Esophagus squamous epithelium (tissue), 4 donors: ENCODE measurements at regions not wholly inside any gene's neighbourhood (a gene's known extent, or its start where the extent isn't known, plus 50 kb on each side); places are given as distances from the start of the nearest gene placed in this dataset.

ENCODE experiments used
- POLR2A ChIP-seq, 4 donors: fragments of 450-650 bp; IDR thresholded peaks; one replicate each; pipeline ENCODE4 v1.6.1; 2017; ENCODE audit warnings: antibody characterized with exemption in 4 of 4, mild to moderate bottlenecking in 4 of 4, moderate library complexity in 3 of 4
- TF ChIP-seq, protein P1 (sequence below), 6 experiments: fragments of 450-650 bp in 4 of 6; fragments of 200-600 bp in 2 of 6; sonication (generic) in 2 of 6; IDR thresholded peaks; one replicate each; pipeline ENCODE4 v1.5.1; 2016 to 2019; ENCODE audit warnings: antibody characterized with exemption in 6 of 6, mild to moderate bottlenecking in 4 of 6, moderate library complexity in 4 of 6

GRCh38 chr3:101049532-101049931, 56.3 kb upstream of the ABI3BP start:
- TF ChIP-seq, protein P1, sequence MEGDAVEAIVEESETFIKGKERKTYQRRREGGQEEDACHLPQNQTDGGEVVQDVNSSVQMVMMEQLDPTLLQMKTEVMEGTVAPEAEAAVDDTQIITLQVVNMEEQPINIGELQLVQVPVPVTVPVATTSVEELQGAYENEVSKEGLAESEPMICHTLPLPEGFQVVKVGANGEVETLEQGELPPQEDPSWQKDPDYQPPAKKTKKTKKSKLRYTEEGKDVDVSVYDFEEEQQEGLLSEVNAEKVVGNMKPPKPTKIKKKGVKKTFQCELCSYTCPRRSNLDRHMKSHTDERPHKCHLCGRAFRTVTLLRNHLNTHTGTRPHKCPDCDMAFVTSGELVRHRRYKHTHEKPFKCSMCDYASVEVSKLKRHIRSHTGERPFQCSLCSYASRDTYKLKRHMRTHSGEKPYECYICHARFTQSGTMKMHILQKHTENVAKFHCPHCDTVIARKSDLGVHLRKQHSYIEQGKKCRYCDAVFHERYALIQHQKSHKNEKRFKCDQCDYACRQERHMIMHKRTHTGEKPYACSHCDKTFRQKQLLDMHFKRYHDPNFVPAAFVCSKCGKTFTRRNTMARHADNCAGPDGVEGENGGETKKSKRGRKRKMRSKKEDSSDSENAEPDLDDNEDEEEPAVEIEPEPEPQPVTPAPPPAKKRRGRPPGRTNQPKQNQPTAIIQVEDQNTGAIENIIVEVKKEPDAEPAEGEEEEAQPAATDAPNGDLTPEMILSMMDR (IDR thresholded peaks at IDR 0.05): no peak
- TF ChIP-seq POLR2A (IDR thresholded peaks at IDR 0.05): no peak
